PC-3 (cell line): ENCODE measurements at regions not wholly inside any gene's neighbourhood (a gene's known extent, or its start where the extent isn't known, plus 50 kb on each side); places are given as distances from the start of the nearest gene placed in this dataset.

Source experiments
- CTCF ChIP-seq: fragments of 300-600 bp; sonication (generic); conservative IDR thresholded peaks from 2 replicates; pipeline ENCODE4 v1.5.1; 2017; ENCODE audit warnings: antibody characterized with exemption, low read depth, mild to moderate bottlenecking, low read length
- EZH2 ChIP-seq: fragments of 300-600 bp; sonication (generic); IDR thresholded peaks from one replicate; pipeline ENCODE4 v1.6.1; 2017; ENCODE audit warnings: antibody characterized with exemption, mild to moderate bottlenecking, low read length; ENCODE audit not compliant: unreplicated experiment

- no peak for TF ChIP-seq CTCF
- TF ChIP-seq EZH2, result no peak
Measured at GRCh38 chr3:31345581-31345980, 187.1 kb upstream of the STT3B start.
